ENCODE measurements at regions not wholly inside any gene's neighbourhood (a gene's known extent, or its start where the extent isn't known, plus 50 kb on each side); places are given as distances from the start of the nearest gene placed in this dataset.

- DNase-seq: no peak
These were observed 486.0 kb downstream of the KCNJ2 start for GRCh38 chr17:70655176-70655958.

GRCh38 chr17:70658317-70658716 is 489.0 kb downstream of the KCNJ2 start:
- no peak for DNase-seq

- no peak for DNase-seq
These were observed 489.5 kb downstream of the KCNJ2 start for GRCh38 chr17:70658840-70659239.

DNA sequence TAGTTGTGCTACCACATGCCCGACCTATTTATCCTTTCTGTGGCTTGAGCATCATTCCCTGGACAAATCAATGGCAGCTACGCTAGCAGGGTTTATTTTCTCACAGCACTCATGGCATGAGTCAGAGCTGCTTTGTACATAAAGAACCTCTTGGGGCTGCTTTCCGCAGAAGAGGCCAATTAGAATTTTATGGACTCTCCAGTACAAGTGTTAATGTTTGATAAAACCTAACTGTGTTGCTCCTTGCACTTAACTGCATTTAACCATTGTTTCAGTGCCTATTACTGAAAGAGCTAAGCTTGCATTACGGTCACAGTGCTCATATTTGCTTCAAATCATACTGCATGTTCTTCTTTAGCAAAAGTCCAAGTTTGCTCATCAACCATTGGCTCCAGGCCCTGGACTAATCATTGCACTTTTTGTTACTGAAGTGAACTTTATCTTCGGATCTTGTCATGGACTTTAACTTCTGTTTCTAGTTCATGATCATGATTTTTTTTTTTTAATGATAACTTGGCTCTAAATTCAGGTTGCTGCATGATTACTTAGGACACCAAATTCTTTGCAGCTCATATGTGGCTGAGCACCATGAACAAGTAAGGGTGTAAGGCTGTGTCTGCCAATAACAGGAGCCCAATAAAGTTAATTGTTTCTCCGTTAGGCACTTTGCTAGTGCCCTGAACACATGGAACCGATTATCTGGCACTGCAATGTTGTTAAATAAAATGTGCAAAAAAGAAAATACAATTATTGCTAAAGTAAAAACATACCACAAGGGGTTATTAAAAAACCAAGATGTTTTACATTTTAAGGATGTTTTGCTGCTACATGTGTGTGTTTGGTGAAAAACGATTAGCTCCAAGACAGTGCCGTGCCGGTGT is 492.2 kb downstream of the KCNJ2 start:
- DNase-seq: no peak

GRCh38 chr17:70668276-70668937 is 499.1 kb downstream of the KCNJ2 start:
- no peak for DNase-seq

DNA sequence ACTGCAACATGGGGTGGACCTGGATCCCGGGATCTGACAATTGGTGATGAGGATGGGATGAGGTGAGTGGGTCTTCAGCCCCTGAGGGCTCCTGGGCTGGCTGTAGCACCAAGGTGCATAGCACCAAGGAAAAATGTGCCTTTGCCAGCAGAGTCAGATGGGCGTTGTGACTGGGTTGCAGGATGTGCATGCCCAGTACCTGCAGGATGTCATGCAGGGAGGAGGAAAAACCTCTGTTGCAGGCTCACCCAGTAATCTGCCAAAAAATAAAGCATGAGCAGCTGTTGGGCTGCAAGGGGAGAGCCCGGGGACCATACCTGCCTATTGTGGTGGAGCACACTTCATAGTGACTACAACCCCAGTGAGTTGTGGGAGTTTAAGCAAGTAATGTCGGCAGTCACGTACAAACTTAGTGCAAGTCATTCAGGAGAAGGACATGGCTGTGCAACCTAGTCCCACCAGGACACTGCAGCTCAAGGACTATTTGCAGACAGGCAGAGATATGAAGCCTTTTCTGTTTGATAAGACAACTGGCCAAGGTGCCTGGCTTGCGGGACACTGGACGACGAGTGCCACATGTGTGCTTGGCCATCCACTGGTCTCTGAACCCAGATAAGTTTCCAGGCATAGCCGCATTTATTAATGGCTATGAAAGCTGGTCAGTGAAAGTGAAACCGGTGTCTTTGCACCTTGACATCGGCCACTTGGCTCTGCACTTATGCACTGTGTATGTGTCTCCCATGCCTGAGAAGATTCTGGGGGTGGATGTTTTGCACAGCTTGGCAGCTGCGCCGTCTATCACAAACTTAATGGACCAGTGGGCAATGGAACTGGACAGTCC is 499.8 kb downstream of the KCNJ2 start:
- no peak for DNase-seq

DNA sequence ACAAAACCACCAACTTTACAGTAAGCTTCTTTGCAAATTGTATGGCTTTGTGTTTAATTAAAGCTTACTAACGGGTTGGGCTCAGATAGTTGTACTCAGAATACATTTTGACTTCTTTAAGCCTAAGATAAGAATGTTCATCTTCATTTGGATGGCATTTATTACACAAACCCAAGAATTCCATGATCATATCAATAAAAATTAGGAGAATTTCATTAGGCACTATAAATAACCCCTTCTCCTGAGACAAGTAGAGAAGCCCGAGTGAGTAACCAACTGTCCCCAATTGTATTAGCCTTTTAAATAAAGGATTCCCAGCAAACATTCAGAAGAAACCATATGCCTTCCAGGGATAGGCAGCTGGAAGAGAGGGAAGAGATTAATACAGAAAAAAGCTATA is 504.7 kb downstream of the KCNJ2 start:
- no peak for DNase-seq

- DNase-seq: peak; percentile 1 to 60 (median 20)
These were observed 505.8 kb downstream of the KCNJ2 start for GRCh38 chr17:70675070-70675590.

GRCh38 chr17:70677783-70678647 is 508.7 kb downstream of the KCNJ2 start:
- DNase-seq: peak; percentile 33 to 73 (median 60)

DNA sequence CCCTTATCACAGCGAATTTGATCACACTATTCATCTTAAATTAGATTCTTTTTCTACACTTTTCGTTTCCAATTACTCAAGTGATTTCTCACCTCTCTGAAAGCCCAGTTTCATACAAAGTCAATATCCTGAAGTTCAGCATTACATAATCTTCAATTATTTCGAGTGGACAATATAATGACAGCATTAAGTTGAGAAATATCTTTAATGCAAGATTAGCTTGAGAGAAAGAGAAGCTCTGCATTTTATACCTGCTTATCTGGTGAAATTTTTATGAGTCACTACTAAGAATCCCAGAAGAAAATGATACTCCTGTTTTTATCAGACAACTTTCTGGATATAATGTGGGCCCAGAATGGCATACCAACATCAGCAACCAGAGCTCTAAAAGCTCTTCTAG is 509.6 kb downstream of the KCNJ2 start:
- DNase-seq: no peak

- no peak for DNase-seq
These were observed 514.6 kb downstream of the KCNJ2 start for GRCh38 chr17:70683936-70684335.

DNA sequence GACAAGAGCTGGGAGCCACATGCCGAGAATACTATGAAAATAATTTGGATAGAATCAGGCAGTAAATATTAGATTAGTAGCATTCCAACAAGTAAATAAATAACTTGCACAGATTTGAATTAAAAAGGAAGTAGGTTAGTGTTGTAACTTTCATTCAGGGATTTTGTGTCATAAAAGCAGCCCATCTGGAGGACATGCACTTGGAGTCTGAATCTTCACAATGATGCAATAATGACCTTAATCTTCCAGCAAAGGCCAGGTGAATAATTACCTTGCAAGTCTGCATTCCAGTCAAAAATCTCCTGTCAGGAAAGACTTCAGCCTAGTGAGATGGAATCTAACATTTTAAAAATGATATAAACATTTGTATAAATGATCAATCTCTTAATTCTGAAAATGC is 518.1 kb downstream of the KCNJ2 start:
- DNase-seq: no peak

DNA sequence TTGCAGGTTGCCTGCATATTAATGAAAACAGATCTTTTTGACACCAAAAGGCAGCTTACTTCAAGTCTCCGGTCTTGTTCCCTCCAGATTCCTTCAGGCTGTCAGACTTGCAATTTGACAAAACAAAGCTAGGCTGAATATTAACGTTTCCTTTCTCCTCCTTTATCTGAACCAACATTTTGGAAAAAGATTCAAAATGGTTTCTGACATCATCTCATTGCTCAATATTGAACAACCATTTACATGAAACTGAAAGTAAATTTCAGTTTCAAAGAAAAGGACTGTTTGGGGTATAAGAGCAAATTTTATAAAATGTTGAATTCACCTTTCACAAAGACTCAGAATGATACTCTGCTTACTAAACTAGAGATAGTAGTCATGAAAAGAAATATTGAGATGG is 521.8 kb downstream of the KCNJ2 start:
- DNase-seq: no peak

- no peak for DNase-seq
These were observed 530.1 kb downstream of the KCNJ2 start for GRCh38 chr17:70699408-70699807.

GRCh38 chr17:70702683-70703255 is 533.4 kb downstream of the KCNJ2 start:
- no peak for DNase-seq

GRCh38 chr17:70709596-70709995 is 540.3 kb downstream of the KCNJ2 start:
- DNase-seq: no peak

DNA sequence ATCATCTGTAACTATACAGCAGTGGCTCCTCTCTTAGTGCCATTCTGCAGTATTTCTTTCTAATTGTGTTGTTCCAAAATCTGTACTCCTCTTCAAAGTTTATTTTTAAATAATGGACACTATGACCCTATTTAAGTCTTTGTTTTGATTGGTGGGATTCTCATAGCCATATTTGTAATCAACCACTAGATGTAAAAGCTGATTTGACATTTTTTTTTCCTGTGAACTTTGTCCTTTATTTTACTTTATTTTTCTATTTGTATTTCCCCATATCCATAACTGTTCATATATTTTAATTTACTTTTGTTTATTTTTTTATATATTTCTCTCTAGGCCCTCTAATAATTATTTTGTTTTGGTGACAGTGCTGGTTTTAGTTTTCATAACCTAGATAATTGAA is 544.4 kb downstream of the KCNJ2 start:
- DNase-seq: no peak

DNA sequence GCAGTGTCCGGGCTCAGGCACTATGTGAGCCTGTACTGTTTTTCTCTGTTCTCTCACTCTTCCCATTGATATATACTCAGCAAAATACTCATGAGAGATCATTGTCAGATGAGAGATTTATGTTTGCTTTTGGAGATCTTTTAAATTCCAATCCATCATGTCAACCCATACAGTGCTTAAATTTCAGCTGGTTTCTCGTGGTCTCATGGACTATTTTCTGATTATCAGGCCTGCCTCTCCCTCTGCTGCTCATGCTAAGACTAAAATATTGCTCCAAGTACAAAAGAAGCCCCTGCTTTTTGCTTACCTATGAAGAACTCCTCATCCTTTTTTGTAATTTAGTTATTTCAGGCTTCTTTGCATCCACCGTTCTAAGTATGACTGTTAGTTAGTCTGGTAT is 547.2 kb downstream of the KCNJ2 start:
- DNase-seq: no peak

- DNase-seq: no peak
These were observed 547.7 kb downstream of the KCNJ2 start for GRCh38 chr17:70717042-70717441.

- no peak for DNase-seq
These were observed 567.1 kb downstream of the KCNJ2 start for GRCh38 chr17:70736375-70736957.
